ENCODE measurements at regions not wholly inside any gene's neighbourhood (a gene's known extent, or its start where the extent isn't known, plus 50 kb on each side); places are given as distances from the start of the nearest gene placed in this dataset.

DNA sequence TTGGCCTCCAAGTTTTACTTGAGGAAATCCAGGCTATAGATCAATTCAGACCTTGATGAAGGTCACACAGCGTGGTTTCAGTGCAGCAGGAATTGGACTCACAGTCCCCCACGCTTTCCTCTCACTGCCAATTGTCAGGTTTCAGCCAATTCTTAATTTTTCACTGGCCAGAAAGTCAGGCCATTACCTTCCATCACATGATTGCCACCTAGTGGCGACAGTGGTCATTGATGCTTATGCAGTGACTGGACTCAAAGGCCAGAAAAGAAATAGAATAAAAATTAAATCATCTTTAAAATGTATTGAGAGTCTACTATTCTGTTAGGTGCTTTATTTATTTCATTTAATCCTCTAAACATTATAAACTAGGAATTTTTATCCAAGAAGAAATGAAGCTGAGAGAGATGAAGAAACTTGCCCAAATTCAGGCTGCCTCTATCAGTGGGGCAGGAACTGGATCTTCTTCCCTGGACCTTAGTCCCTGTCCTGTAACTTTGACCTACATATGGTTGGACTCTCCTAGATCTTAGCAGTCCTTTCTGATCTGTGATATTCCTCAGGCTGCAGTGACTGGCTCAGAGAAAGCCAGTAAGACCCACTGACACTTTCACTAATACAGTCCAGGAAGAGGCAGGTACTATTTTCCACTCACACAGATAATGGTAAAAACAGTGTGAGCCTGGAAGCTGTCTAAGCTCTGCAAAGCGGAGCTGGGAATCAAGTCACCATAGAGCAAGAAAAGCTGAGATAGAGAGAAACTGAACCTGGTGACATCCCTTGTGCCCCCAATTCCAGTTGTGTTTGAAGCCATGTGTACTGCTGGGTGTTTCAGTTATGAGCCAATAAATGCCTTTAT, 133.3 kb downstream of the ELOVL4 start:
- DNase-seq (ENCODE audit: low read depth) (peak; percentile 37), FAIRE-seq (peak; percentile 55)
- Histone ChIP-seq H3K79me2 (ENCODE audit: insufficient read depth, low read length) (no peaks in the 10 kb centered on the region), H3K27ac (ENCODE audit: low read depth, low read length) (no peak overlapping the region), H3K4me2 (ENCODE audit: low read length) (no peak overlapping the region), H3K36me3 (ENCODE audit: insufficient read depth, low read length) (no peaks in the 10 kb centered on the region), H2AFZ (ENCODE audit: low read depth, low read length) (no peak overlapping the region), H3K9me3 (ENCODE audit: insufficient read depth, low read depth, low read length) (no peaks in the 10 kb centered on the region), H3K4me3 (ENCODE audit: insufficient read depth, low read depth, low read length) (no peak overlapping the region), H3K4me1 (ENCODE audit: insufficient read depth, low read length) (no peaks in the 10 kb centered on the region), H4K20me1 (ENCODE audit: insufficient read depth, low read length) (no peaks in the 10 kb centered on the region), H3K9ac (ENCODE audit: low read length) (no peak overlapping the region), H3K27me3 (ENCODE audit: insufficient read depth, low read length) (peaks cover 7% of the 10 kb centered on the region)
- Mint-ChIP-seq H3K36me3 (ENCODE audit: low read depth, unreplicated experiment) (no peaks in the 10 kb centered on the region), H3K27ac (ENCODE audit: unreplicated experiment) (no peak overlapping the region), H3K4me3 (ENCODE audit: unreplicated experiment) (no peak overlapping the region), H3K27me3 (ENCODE audit: low read depth, unreplicated experiment) (no peaks in the 10 kb centered on the region), H3K9me3 (ENCODE audit: unreplicated experiment) (no peaks in the 10 kb centered on the region), H3K4me1 (ENCODE audit: low read depth, unreplicated experiment) (no peaks in the 10 kb centered on the region)
- TF ChIP-seq, protein P1, sequence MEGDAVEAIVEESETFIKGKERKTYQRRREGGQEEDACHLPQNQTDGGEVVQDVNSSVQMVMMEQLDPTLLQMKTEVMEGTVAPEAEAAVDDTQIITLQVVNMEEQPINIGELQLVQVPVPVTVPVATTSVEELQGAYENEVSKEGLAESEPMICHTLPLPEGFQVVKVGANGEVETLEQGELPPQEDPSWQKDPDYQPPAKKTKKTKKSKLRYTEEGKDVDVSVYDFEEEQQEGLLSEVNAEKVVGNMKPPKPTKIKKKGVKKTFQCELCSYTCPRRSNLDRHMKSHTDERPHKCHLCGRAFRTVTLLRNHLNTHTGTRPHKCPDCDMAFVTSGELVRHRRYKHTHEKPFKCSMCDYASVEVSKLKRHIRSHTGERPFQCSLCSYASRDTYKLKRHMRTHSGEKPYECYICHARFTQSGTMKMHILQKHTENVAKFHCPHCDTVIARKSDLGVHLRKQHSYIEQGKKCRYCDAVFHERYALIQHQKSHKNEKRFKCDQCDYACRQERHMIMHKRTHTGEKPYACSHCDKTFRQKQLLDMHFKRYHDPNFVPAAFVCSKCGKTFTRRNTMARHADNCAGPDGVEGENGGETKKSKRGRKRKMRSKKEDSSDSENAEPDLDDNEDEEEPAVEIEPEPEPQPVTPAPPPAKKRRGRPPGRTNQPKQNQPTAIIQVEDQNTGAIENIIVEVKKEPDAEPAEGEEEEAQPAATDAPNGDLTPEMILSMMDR (IDR thresholded peaks at IDR 0.05; ENCODE audit: insufficient read depth, low read depth, low read length) = peak; percentile 96
- TF ChIP-seq EZH2 (IDR thresholded peaks at IDR 0.05; ENCODE audit: insufficient read depth, low read length) = no peak

DNA sequence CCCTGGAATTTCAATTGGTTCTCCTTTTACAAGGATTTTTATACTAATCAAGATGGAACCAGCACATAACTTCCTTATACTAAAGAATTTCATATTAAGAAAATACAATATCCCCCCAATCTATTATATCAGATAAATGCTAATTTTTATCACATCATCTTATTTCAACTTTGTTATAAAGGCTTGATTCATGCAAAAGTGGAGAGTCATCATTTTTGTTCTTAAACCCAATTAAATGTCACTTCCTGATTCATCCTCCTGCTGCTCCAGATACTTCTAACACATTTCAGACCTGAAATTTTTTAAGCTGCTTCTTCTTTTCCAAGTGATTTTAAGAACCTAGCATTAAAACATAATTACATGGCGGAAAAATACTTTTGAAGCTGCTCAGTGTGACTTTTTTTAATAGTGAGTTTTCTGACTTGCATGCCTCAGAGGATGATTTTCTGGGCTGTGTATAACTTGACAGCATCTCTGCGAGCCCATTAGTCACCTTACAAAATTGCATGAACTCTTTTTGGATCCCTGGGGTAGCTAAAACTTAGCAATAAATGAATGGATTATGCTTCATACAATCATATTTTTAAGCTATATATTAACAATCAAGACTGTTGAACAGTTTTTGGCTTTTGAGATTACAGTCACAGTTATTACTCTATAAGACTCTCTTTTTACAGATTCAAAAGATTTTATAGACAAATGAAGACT, 134.1 kb downstream of the ELOVL4 start:
- H3K4me1 ChIP-seq (ENCODE audit: insufficient read depth, low read length) = no peaks in the 10 kb centered on the region

More for the DNA sequence above, 134.1 kb downstream of the ELOVL4 start:
- H3K36me3 ChIP-seq (ENCODE audit: insufficient read depth, low read length) = no peaks in the 10 kb centered on the region
- no peak for DNase-seq (ENCODE audit: low read depth)
- Mint-ChIP-seq H3K27me3 (ENCODE audit: low read depth, unreplicated experiment) (no peaks in the 10 kb centered on the region), H3K36me3 (ENCODE audit: low read depth, unreplicated experiment) (no peaks in the 10 kb centered on the region), H3K4me1 (ENCODE audit: low read depth, unreplicated experiment) (no peaks in the 10 kb centered on the region), H3K4me3 (ENCODE audit: unreplicated experiment) (no peak overlapping the region), H3K9me3 (ENCODE audit: unreplicated experiment) (no peaks in the 10 kb centered on the region), H3K27ac (ENCODE audit: unreplicated experiment) (no peak overlapping the region)
- TF ChIP-seq EZH2 (IDR thresholded peaks at IDR 0.05; ENCODE audit: insufficient read depth, low read length) = no peak
- TF ChIP-seq, protein P1 (IDR thresholded peaks at IDR 0.05; ENCODE audit: insufficient read depth, low read depth, low read length) = no peak
- H3K27ac ChIP-seq (ENCODE audit: low read depth, low read length) = no peak overlapping the region
- no peaks in the 10 kb centered on the region for H3K9me3 ChIP-seq (ENCODE audit: insufficient read depth, low read depth, low read length)
- no peaks in the 10 kb centered on the region for H4K20me1 ChIP-seq (ENCODE audit: insufficient read depth, low read length)
- no peak for FAIRE-seq
- peaks cover 7% of the 10 kb centered on the region for H3K27me3 ChIP-seq (ENCODE audit: insufficient read depth, low read length)
- H3K79me2 ChIP-seq (ENCODE audit: insufficient read depth, low read length) = no peaks in the 10 kb centered on the region
- no peak overlapping the region for H3K4me2 ChIP-seq (ENCODE audit: low read length)
- H3K4me3 ChIP-seq (ENCODE audit: insufficient read depth, low read depth, low read length) = no peak overlapping the region
- no peak overlapping the region for H2AFZ ChIP-seq (ENCODE audit: low read depth, low read length)
- H3K9ac ChIP-seq (ENCODE audit: low read length) = no peak overlapping the region

Data from astrocyte (in vitro differentiated cells and primary cell).